Sigmoid colon (tissue), 4 donors: ENCODE measurements at regions not wholly inside any gene's neighbourhood (a gene's known extent, or its start where the extent isn't known, plus 50 kb on each side); places are given as distances from the start of the nearest gene placed in this dataset.

ENCODE experiments used
- CTCF ChIP-seq, 4 experiments: fragments of 450-650 bp in 3 of 4; fragments of 200-600 bp in 1 of 4; IDR thresholded peaks; one replicate each; pipeline ENCODE4 v1.5.1; 2016 to 2019; ENCODE audit warnings: antibody characterized with exemption in 4 of 4, mild to moderate bottlenecking in 3 of 4, moderate library complexity in 2 of 4
- EP300 ChIP-seq, 4 donors: sonication (generic); formaldehyde crosslinking; IDR thresholded peaks; one replicate each; pipeline ENCODE4 v1.6.1; 2017; ENCODE audit warnings: antibody characterized with exemption in 4 of 4
- POLR2AphosphoS5 ChIP-seq, 4 donors: sonication (generic); formaldehyde crosslinking; IDR thresholded peaks; one replicate each; pipeline ENCODE4 v1.6.1; 2017; ENCODE audit warnings: antibody characterized with exemption in 4 of 4

DNA sequence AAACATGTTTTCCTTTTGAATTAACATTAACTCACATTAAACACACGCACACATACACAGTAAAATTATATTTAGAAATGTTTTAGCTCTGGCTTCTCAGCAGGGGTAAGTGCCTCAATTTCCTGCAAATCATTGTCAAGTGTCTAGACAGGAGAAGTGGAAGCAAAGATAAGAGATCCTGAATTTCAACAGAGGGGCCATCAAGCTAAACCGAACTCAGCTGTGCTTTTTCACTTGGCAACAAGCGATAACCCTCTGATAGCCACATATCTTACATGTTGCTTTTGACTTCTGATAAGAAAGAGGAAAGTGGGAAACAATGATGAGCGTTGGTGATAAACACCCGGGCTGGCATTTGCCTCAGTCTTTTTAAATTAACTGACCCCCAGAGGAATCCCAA is 79.7 kb upstream of the SPDL1 start:
- no peak for TF ChIP-seq CTCF (IDR thresholded peaks at IDR 0.05)
- no peak for TF ChIP-seq POLR2AphosphoS5 (IDR thresholded peaks at IDR 0.05)
- TF ChIP-seq EP300 (IDR thresholded peaks at IDR 0.05), result no peak
